SK-N-SH treated with all-trans-retinoic acid at 6 μM for 48 hours (cell line): ENCODE measurements at regions not wholly inside any gene's neighbourhood (a gene's known extent, or its start where the extent isn't known, plus 50 kb on each side); places are given as distances from the start of the nearest gene placed in this dataset.

Experiments
- ARNTL ChIP-seq: fragments of 450-650 bp; formaldehyde crosslinking; IDR thresholded peaks from 2 replicates; pipeline ENCODE4 v1.5.0; 2020; ENCODE audit warnings: low read depth, mild to moderate bottlenecking, moderate library complexity, borderline replicate concordance
- CREB5 ChIP-seq: fragments of 250-450 bp; sonication (Bioruptor Pico); IDR thresholded peaks from 2 replicates; pipeline ENCODE4 v1.5.1; 2020; ENCODE audit warnings: low read depth, mild to moderate bottlenecking, moderate library complexity
- GLIS3 ChIP-seq: fragments of 250-450 bp; sonication (Bioruptor Pico); IDR thresholded peaks from 2 replicates; pipeline ENCODE4 v1.5.0; 2020; ENCODE audit warnings: mild to moderate bottlenecking, moderate library complexity
- PATZ1 ChIP-seq: fragments of 250-450 bp; sonication (Bioruptor Pico); IDR thresholded peaks from 2 replicates; pipeline ENCODE4 v1.8.0; 2020; ENCODE audit warnings: mild to moderate bottlenecking, moderate library complexity, borderline replicate concordance
- PPARA ChIP-seq: fragments of 250-450 bp; sonication (Bioruptor Pico); IDR thresholded peaks from 2 replicates; pipeline ENCODE4 v1.5.0; 2020; ENCODE audit warnings: mild to moderate bottlenecking, borderline replicate concordance
- TCF4 ChIP-seq: fragments of 250-450 bp; sonication (Bioruptor Pico); IDR thresholded peaks from 2 replicates; pipeline ENCODE4 v1.8.0; 2021; ENCODE audit warnings: mild to moderate bottlenecking, moderate library complexity, borderline replicate concordance
- TOX ChIP-seq: fragments of 250-450 bp; sonication (Bioruptor Pico); IDR thresholded peaks from 2 replicates; pipeline ENCODE4 v1.8.0; 2021; ENCODE audit warnings: mild to moderate bottlenecking, moderate library complexity, borderline replicate concordance
- ZC3H10 ChIP-seq: fragments of 250-450 bp; sonication (Bioruptor Pico); IDR thresholded peaks from 2 replicates; pipeline ENCODE4 v1.5.1; 2021; ENCODE audit warnings: mild to moderate bottlenecking, moderate library complexity
- ZFP3 ChIP-seq: fragments of 250-450 bp; sonication (Bioruptor Pico); IDR thresholded peaks from 2 replicates; pipeline ENCODE4 v1.5.0; 2020; ENCODE audit warnings: mild to moderate bottlenecking, moderate library complexity
- ZNF8 ChIP-seq: fragments of 450-650 bp; formaldehyde crosslinking; IDR thresholded peaks from 2 replicates; pipeline ENCODE4 v1.5.0; 2020; ENCODE audit warnings: mild to moderate bottlenecking, moderate library complexity

GRCh38 chr2:129761569-129762021 is 217.9 kb upstream of the RAB6C start:
- no peak for TF ChIP-seq CREB5 (CRISPR knock-in tag)
- no peak for TF ChIP-seq TCF4 (CRISPR knock-in tag)
- TF ChIP-seq ZFP3 (CRISPR knock-in tag): no peak
- no peak for TF ChIP-seq ARNTL (CRISPR knock-in tag)
- TF ChIP-seq GLIS3: no peak
- TF ChIP-seq PPARA (CRISPR knock-in tag): no peak
- TF ChIP-seq ZC3H10 (CRISPR knock-in tag): no peak
- TF ChIP-seq ZNF8: no peak
- no peak for TF ChIP-seq PATZ1
- no peak for TF ChIP-seq TOX (CRISPR knock-in tag)
